ENCODE measurements at regions not wholly inside any gene's neighbourhood (a gene's known extent, or its start where the extent isn't known, plus 50 kb on each side); places are given as distances from the start of the nearest gene placed in this dataset.

GRCh38 chr3:147129665-147130064 lies 276.7 kb downstream of the ZIC4 start:
- no peak for TF ChIP-seq CTCF (conservative IDR thresholded peaks at IDR 0.05)
- TF ChIP-seq ZFX (IDR thresholded peaks at IDR 0.05): no peak
